GM12878 (cell line): ENCODE measurements at regions not wholly inside any gene's neighbourhood (a gene's known extent, or its start where the extent isn't known, plus 50 kb on each side); places are given as distances from the start of the nearest gene placed in this dataset.

Source experiments
- ATAC-seq: fragments of 200-7000 bp; cut with Tn5 transposase; 3 replicates; pipeline ENCODE4 v1.9.1; 2020; ENCODE audit warnings: mild to moderate bottlenecking, moderate library complexity
- BruUV-seq: library from RNA; stranded (reverse); fragments of 400-500 nt; replicated peaks from 2 replicates; lab custom pipeline; 2021; lab: Mats Ljungman, UMichigan
- CTCF ChIA-PET: fragments of 300-600 bp; sonication (Branson Sonifier 250); formaldehyde crosslinking; extraction: SDS; loops from one replicate; lab custom pipeline; 2021; ENCODE audit warnings: inconsistent platforms; lab: Yijun Ruan, JAX
- POLR2A ChIA-PET: fragments of 350-600 bp; formaldehyde crosslinking; extraction: SDS; loops from one replicate; lab custom pipeline; 2021; ENCODE audit warnings: inconsistent platforms; lab: Charles Lee
- RAD21 ChIA-PET: fragments of 300-600 bp; sonication (Branson Sonifier 250); formaldehyde crosslinking; loops from one replicate; lab custom pipeline; 2023; ENCODE audit warnings: antibody characterized with exemption; ENCODE audit not compliant: unreplicated experiment; lab: Charles Lee
- SMC1A ChIA-PET: fragments of 300-600 bp; sonication (Branson Sonifier 250); formaldehyde crosslinking; loops from one replicate; lab custom pipeline; 2023; ENCODE audit not compliant: unreplicated experiment, uncharacterized antibody; lab: Charles Lee
- DNase-seq: peaks from one replicate; pipeline ENCODE4 v3.0.0-alpha.2; 2011; ENCODE audit warnings: low read depth, low spot score
- FAIRE-seq: peaks from 3 replicates; lab custom pipeline; 2011; peaks lifted over from hg19 to GRCh38; lab: Jason Lieb, UNC
- H2AFZ ChIP-seq: 2 replicates; pipeline ENCODE4 v1.6.0; 2011; ENCODE audit warnings: low read depth, low read length, control low read depth; ENCODE audit not compliant: control insufficient read depth
- H3K27ac ChIP-seq: 2 replicates; pipeline ENCODE4 v1.5.1; 2011; ENCODE audit warnings: control low read depth; ENCODE audit not compliant: control insufficient read depth, insufficient read depth
- H3K27me3 ChIP-seq, 2 experiments: replicated peaks in 1 of 2; 2 replicates each; pipeline versions ENCODE4 v1.6.0 to v1.6.1; 2011; ENCODE audit warnings: low read length in 1 of 2; ENCODE audit not compliant: control insufficient read depth in 2 of 2, insufficient read depth in 2 of 2
- H3K36me3 ChIP-seq, 2 experiments: 2 replicates each; pipeline ENCODE4 v1.5.1; 2011; ENCODE audit warnings: low read length in 1 of 2; ENCODE audit not compliant: control insufficient read depth in 2 of 2, insufficient read depth in 2 of 2
- H3K4me1 ChIP-seq: 2 replicates; pipeline ENCODE4 v1.6.1; 2011; ENCODE audit warnings: mild to moderate bottlenecking, low read length, moderate library complexity, mixed read lengths; ENCODE audit not compliant: control insufficient read depth, insufficient read depth
- H3K4me2 ChIP-seq: 2 replicates; pipeline ENCODE4 v1.6.0; 2011; ENCODE audit warnings: control low read depth; ENCODE audit not compliant: control insufficient read depth, insufficient read depth
- H3K4me3 ChIP-seq: fragments of 200-600 bp; sonication (generic); 2 replicates; pipeline ENCODE4 v1.5.1; 2016
- H3K79me2 ChIP-seq: 2 replicates; pipeline ENCODE4 v1.6.0; 2011; ENCODE audit warnings: low read length; ENCODE audit not compliant: control insufficient read depth, insufficient read depth
- H3K9ac ChIP-seq: 2 replicates; pipeline ENCODE4 v1.8.0; 2011; ENCODE audit warnings: low read length, control low read depth, mixed read lengths; ENCODE audit not compliant: control insufficient read depth, insufficient read depth
- H3K9me3 ChIP-seq: replicated peaks from 3 replicates; pipeline ENCODE4 v1.5.1; 2011; ENCODE audit warnings: mild to moderate bottlenecking, low read length; ENCODE audit not compliant: control insufficient read depth, insufficient read depth
- H4K20me1 ChIP-seq: 2 replicates; pipeline ENCODE4 v1.6.0; 2011; ENCODE audit not compliant: control insufficient read depth, insufficient read depth
- IKZF2 ChIP-seq, 2 experiments: fragments of 450-650 bp; IDR thresholded peaks; 2 replicates each; pipeline ENCODE4 v1.6.1; 2017; ENCODE audit warnings: mild to moderate bottlenecking in 2 of 2, moderate library complexity in 2 of 2
- JUND ChIP-seq: IDR thresholded peaks from 2 replicates; pipeline ENCODE4 v1.6.1; 2012; ENCODE audit warnings: low read depth, mild to moderate bottlenecking, low read length, improper control_type of control experiment, moderate library complexity
- MEF2B ChIP-seq: fragments of 450-650 bp; IDR thresholded peaks from 2 replicates; pipeline ENCODE4 v1.6.1; 2018; ENCODE audit warnings: mild to moderate bottlenecking, moderate library complexity; ENCODE audit not compliant: partially characterized antibody, poor library complexity, severe bottlenecking
- MTA2 ChIP-seq: fragments of 450-650 bp; IDR thresholded peaks from 2 replicates; pipeline ENCODE4 v1.6.1; 2016; ENCODE audit warnings: low read depth, mild to moderate bottlenecking, moderate library complexity
- NR2F1 ChIP-seq: fragments of 450-650 bp; conservative IDR thresholded peaks from 2 replicates; pipeline ENCODE4 v1.6.1; 2017; ENCODE audit warnings: mild to moderate bottlenecking
- NRF1 ChIP-seq: conservative IDR thresholded peaks from 2 replicates; pipeline ENCODE4 v1.6.1; 2011; ENCODE audit warnings: mild to moderate bottlenecking, low read depth, low read length, improper control_type of control experiment
- WGBS: methylation state at CpG from one replicate; pipeline ENCODE4 v1.1.6; 2016; ENCODE audit warnings: low lambda C conversion rate; ENCODE audit not compliant: insufficient replicate concordance, insufficient coverage; ENCODE audit errors: missing lambda C conversion rate; 5-methylcytosine and 5-hydroxymethylcytosine counted together
- in situ Hi-C: fragments of 300-500 bp; cut with MboI; formaldehyde crosslinking; loops from 9 replicates; pipeline ENCODE4 v1.14.3; 2018; ENCODE audit warnings: mixed read lengths
- intact Hi-C: fragments of 100-400 bp; cut with micrococcal nuclease; formaldehyde crosslinking; loops from one replicate; pipeline ENCODE4 v1.14.2; 2022; ENCODE audit not compliant: unreplicated experiment

DNA sequence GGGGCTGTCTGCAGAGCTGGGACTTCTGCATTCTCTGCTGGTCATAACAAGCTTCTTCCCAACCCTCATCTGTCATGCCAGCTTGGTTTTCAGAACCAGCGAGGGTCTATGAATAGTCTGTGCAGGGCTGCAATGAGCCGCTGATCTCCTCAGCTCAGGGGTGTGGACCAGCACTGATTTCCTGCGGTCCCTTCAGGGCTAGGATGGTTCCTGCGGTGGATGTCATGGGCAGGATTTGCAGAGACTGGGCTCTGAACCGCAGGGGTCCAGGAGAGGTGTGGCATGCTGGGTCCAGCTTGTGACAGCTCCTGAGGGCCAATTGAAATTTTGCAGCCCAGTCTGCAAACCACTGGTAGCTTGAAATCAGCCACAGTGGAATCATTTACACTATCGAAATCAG lies 188.2 kb upstream of the AGAP1 start:
- DNase-seq (no peak), FAIRE-seq (no peak)
- POLR2A ChIA-PET, result no interaction called here
- SMC1A ChIA-PET, result no interaction called here
- Histone ChIP-seq H3K4me2 (no peak overlapping the region), H3K79me2 (no peaks in the 10 kb centered on the region), H3K27ac (no peak overlapping the region), H3K36me3 (no peaks in the 10 kb centered on the region)
- in situ Hi-C loops, result no loop called here
- WGBS, result 50% methylated on average over 6 of the region's 6 CpGs
- CTCF ChIA-PET, result no interaction called here
- RAD21 ChIA-PET, result no interaction called here
- TF ChIP-seq NR2F1, result no peak
- TF ChIP-seq, all 136 proteins: peak for 0
- Histone ChIP-seq H3K4me1 (no peaks in the 10 kb centered on the region), H3K27me3 (no peaks in the 10 kb centered on the region), H4K20me1 (no peaks in the 10 kb centered on the region), H3K9me3 (no peaks in the 10 kb centered on the region; the same call in 2 of the 3 replicates), H3K9ac (no peak overlapping the region), H3K4me3 (no peak overlapping the region), H2AFZ (no peak overlapping the region)
- no TSS peak for BruUV-seq
- ATAC-seq, result no peak
- intact Hi-C loops, result no loop called here

DNA sequence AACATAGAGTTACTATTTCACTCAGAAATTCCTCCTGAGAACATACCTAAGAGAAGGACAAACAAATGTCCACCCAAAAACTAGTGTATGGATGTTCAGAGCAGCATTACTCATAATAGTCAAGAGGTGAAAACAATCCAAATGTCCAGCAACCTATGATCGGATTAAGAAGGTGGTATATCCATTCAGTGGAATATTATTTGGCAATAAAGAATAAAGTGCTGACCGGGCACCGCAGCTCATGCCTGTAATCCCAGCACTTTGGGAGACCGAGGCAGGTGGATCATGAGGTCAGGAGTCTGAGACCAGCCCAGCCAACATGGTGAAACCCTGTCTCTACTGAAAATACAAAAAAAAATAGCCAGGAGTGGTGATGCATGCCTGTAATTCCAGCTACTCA lies 182.8 kb upstream of the AGAP1 start:
- FAIRE-seq, result no peak
- ATAC-seq, result no peak
- no TSS peak for BruUV-seq

More for the DNA sequence above, 182.8 kb upstream of the AGAP1 start:
- Histone ChIP-seq H3K9me3 (no peaks in the 10 kb centered on the region), H3K36me3 (no peaks in the 10 kb centered on the region), H3K27ac (no peak overlapping the region), H3K4me2 (no peak overlapping the region), H2AFZ (no peak overlapping the region), H3K4me3 (no peak overlapping the region), H3K27me3 (no peaks in the 10 kb centered on the region), H3K4me1 (no peaks in the 10 kb centered on the region), H3K79me2 (no peaks in the 10 kb centered on the region), H4K20me1 (no peaks in the 10 kb centered on the region), H3K9ac (no peak overlapping the region)
- TF ChIP-seq IKZF2 (IDR thresholded peaks at IDR 0.05) (no peak), NRF1 (no peak), MEF2B (no peak), JUND (no peak), MTA2 (no peak)
- RAD21 ChIA-PET, result no interaction called here
- intact Hi-C loops (no loop called here), in situ Hi-C loops (no loop called here)
- CTCF ChIA-PET, result no interaction called here
- 58% methylated on average over 4 of the region's 4 CpGs for WGBS
- SMC1A ChIA-PET, result no interaction called here
- POLR2A ChIA-PET, result no interaction called here
- DNase-seq, result no peak
